ENCODE measurements at regions not wholly inside any gene's neighbourhood (a gene's known extent, or its start where the extent isn't known, plus 50 kb on each side); places are given as distances from the start of the nearest gene placed in this dataset.
"Not testable (repeated sequence)": the region's sequence is repeated elsewhere in the genome, so short reads cannot be mapped to it uniquely, and the experiment has no call there.

DNA sequence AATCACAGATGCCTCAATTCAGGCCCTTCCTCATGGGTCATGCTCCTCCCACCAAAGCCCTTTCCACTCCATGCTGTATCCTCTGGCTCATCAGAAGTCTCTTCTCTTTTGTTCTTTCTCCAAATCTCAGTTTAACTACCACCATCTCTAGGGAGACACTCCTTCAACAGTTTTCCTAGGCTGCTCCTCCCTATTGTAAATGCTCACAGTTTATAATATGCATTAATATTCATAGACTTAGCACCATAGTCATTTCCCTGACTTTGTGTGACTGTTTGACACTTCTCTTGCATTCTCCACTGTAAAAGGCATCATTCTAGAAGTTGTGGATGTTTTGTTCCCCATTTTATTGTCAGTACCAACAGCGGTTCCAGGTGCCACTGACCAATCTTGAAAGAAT lies 226.5 kb upstream of the PRSS1 start:
- TF ChIP-seq, protein P1, sequence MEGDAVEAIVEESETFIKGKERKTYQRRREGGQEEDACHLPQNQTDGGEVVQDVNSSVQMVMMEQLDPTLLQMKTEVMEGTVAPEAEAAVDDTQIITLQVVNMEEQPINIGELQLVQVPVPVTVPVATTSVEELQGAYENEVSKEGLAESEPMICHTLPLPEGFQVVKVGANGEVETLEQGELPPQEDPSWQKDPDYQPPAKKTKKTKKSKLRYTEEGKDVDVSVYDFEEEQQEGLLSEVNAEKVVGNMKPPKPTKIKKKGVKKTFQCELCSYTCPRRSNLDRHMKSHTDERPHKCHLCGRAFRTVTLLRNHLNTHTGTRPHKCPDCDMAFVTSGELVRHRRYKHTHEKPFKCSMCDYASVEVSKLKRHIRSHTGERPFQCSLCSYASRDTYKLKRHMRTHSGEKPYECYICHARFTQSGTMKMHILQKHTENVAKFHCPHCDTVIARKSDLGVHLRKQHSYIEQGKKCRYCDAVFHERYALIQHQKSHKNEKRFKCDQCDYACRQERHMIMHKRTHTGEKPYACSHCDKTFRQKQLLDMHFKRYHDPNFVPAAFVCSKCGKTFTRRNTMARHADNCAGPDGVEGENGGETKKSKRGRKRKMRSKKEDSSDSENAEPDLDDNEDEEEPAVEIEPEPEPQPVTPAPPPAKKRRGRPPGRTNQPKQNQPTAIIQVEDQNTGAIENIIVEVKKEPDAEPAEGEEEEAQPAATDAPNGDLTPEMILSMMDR (conservative IDR thresholded peaks at IDR 0.05; ENCODE audit: low read depth, low read length) = no peak
- H3K4me3 ChIP-seq (ENCODE audit: low read depth, low read length) = no peak overlapping the region
- no peak for DNase-seq (ENCODE audit: low read depth)

DNA sequence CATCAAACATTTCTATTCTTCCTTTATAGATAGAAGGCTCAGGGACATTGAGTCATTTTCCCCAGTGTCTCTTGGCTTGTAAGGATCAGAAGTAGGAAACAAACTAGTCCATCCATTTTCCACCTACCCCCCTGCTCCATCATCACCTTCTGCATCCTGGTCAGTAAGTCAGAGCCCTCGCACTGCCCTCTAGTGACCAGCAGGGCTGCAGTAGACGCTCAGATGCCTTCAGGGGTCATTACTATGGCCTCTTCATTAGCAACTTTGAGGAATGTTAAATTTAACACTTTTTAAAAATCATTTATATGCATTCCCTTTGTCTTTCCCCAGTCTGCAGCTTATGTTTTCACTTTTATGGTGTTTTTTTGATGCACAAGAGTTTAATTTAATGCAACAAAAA lies 228.4 kb upstream of the PRSS1 start:
- H3K4me3 ChIP-seq (ENCODE audit: low read depth, low read length); DNase-seq (ENCODE audit: low read depth): not testable (repeated sequence)
- TF ChIP-seq, protein P1 (conservative IDR thresholded peaks at IDR 0.05; ENCODE audit: low read depth, low read length) = peak; percentile 68

DNA sequence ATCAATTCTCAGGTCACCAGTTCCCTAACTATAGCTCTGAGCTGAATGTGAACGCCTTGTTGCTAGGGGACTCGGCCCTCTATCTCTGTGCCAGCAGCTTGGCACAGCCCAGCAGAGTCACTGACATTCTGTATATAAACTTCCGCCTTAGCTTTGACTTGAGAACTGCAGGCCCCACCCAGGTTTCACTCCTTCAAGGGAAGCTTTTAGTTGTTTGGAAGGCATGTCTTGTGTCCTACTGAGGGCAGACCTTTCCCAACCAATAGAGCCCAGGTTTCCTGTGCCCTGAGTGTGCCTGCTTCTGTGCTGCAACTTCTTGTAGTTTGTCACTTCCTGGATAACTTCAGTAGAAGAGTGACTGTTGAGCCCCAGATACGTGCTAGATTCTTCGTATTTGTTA lies 228.8 kb upstream of the PRSS1 start:
- DNase-seq (ENCODE audit: low read depth); H3K4me3 ChIP-seq (ENCODE audit: low read depth, low read length): not testable (repeated sequence)

DNA sequence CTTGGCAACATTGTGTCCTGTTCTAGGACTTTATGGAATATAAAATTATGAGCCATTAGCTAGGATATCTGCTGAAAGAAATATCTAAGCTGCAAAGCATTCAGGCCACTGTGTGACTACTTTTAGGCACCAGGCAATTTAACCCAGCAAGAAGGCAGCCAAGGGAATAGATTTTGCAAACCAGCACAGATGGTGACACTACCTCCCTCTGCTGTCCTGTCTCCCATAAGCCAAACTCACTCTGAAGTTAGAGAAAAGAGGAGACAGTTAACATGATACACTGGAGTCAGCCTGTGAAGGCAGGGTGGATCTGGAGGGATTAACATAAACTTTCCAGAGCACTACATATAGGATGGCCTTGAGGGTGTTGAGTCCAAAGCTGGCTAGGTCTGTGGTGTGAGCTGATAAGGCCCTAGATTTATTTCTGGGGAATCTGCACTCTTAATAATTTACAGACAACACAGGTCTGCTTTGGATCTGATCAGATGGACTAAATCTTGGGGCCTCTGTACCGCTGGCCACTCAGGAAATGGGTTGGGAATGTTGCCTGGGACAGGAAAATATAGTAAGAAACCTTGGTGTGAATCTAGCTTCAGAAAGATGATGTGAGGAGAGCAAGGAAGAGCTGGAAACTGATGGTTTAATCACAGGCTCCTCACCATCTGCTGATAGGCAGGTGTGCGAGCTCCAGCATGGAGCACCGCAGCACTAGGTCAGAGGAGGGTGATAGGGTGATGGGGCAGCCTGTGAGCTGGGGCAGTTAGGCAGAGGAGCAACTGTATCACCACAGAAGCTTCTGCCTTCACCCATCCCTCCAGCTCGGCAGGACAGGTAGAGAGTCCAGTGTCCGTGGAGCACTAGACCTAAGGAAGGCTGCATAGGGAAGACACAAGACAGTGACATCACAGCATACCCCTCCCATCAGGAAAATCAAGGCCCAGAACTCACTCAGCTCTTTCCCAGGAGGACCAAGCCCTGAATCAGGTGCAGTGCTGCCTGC lies 229.9 kb upstream of the PRSS1 start:
- TF ChIP-seq, protein P1 (conservative IDR thresholded peaks at IDR 0.05; ENCODE audit: low read depth, low read length) = peak; percentile 22
- no peak overlapping the region for H3K4me3 ChIP-seq (ENCODE audit: low read depth, low read length)
- DNase-seq (ENCODE audit: low read depth) = no peak

DNA sequence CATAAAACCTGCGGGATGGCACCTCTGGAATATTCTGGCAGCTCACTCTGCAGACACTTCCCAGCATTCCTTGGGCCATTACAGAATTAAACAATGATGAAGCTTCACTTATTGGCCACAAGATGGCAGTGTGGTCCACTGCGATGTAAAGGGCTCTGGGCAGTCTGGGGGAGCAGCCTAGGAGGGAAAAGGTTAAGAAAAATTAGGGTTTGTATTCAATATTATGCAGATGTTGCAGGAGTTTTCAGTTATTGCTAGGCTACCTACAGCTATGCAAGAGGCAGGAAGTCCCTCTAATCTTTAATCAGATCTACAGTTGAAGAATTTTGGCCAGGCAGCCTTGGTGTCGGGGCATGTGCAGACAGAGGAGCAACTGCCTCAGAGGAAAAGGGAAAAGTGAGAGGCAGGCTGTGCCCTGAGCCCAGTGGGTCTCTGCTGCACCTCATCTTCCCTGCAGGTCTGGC lies 233.2 kb upstream of the PRSS1 start:
- no peak overlapping the region for H3K4me3 ChIP-seq (ENCODE audit: low read depth, low read length)
- DNase-seq (ENCODE audit: low read depth) = no peak
- TF ChIP-seq, protein P1 (conservative IDR thresholded peaks at IDR 0.05; ENCODE audit: low read depth, low read length) = peak; percentile 91

DNA sequence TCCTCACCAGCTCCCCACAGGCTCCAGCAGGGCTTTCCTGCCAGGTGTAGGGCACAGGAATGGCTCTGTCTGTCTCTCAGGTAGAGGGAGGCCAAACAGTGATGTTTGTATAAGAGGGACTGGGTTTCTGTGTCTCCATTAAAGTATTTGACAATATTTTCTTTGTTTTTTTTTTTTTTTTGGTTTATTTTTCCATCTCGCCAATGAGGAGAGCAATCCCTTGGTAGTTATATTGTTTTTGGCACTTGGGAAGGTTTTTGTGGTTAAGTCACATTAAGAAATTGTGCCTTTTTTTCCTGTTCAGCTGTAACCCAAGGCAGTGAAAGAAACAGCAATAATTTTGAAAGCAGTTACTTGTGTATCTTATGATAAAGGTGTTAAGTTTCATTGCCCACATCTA lies 234.6 kb upstream of the PRSS1 start:
- H3K4me3 ChIP-seq (ENCODE audit: low read depth, low read length); DNase-seq (ENCODE audit: low read depth): not testable (repeated sequence)

DNA sequence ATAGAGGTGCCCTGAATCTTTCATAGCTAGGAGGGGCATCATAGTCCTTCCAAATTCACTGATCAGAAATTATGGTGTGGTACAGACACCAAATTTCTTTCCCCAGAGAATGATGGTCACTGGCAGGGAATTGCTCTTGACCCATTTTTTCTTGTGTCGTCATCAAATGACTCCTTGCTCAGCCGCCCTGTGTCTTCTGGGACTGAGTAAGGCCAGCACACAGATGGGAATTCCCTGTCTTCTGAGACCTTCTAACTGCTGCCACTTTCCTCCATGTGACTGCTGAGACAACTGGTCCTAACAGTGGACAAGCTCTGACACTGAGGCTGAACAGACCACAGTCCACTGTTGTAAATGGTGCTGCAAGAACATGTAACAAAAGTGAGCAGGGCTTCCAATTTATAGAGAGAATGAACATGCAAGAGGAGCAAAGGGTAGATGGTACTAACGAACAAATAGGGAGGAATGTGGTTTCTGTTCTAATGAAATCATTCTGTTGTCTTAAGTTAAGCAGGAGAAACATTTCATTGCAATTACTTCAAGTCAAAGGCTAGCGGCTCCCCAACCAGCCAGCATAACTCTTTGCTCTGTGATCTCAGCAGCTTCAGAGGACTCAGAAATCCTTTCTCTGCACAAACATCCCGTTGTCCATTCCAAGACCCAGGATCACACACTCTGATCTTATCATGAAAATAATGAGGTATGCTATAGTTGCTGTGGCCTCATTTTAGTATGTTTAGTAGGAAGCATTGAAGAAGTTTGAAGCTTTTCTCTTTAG lies 235.9 kb upstream of the PRSS1 start:
- TF ChIP-seq, protein P1 (conservative IDR thresholded peaks at IDR 0.05; ENCODE audit: low read depth, low read length) = no peak
- DNase-seq (ENCODE audit: low read depth) = no peak
- no peak overlapping the region for H3K4me3 ChIP-seq (ENCODE audit: low read depth, low read length)
